ENCODE measurements at regions not wholly inside any gene's neighbourhood (a gene's known extent, or its start where the extent isn't known, plus 50 kb on each side); places are given as distances from the start of the nearest gene placed in this dataset.

- H2BK5ac ChIP-seq (ENCODE audit: low read depth, low read length, poor library complexity, severe bottlenecking) = no peak overlapping the region
- H3K36me3 ChIP-seq (ENCODE audit: control insufficient read depth, insufficient read depth, low read length) = no peaks in the 10 kb centered on the region
- H2BK15ac ChIP-seq (ENCODE audit: low read depth, low read length) = no peak overlapping the region
- no peak overlapping the region for H3K14ac ChIP-seq (replicated peaks; ENCODE audit: low read depth, low read length)
- H4K20me1 ChIP-seq (ENCODE audit: insufficient read depth, low read length) = no peaks in the 10 kb centered on the region
- ChIA-PET CTCF (no interaction called here), POLR2A (ENCODE audit: unreplicated experiment) (no interaction called here)
- H3K27me3 ChIP-seq (ENCODE audit: control insufficient read depth, insufficient read depth, low read length) = no peaks in the 10 kb centered on the region
- 44% methylated on average over 1 of the region's 7 CpGs; no CpG with 5 or more reads in 1 of the 2 experiments for WGBS, 2 experiments (ENCODE audit: extremely low coverage in 2 of 2, insufficient read length in 1 of 2)
- H3K79me1 ChIP-seq (ENCODE audit: low read depth in 1 of 2, low read length in 2 of 2) = no peaks in the 10 kb centered on the region
- no peak overlapping the region for H3K23ac ChIP-seq (ENCODE audit: low read depth, low read length)
- no peak overlapping the region for H3K4ac ChIP-seq (ENCODE audit: low read depth, low read length)
- no peak overlapping the region for H4K91ac ChIP-seq (ENCODE audit: insufficient read depth, low read depth, low read length)
- H2AFZ ChIP-seq (replicated peaks; ENCODE audit: low read length, poor library complexity) = no peak overlapping the region
- dilution Hi-C loops (cut with HindIII; ENCODE audit: low sequenced_read_pairs, unreplicated experiment) = no loop called here
- H4K8ac ChIP-seq (ENCODE audit: low read depth in 2 of 2, low read length in 2 of 2) = no peak overlapping the region
- ATAC-seq (ENCODE audit: low read depth) (no peak), DNase-seq (no peak)
- no peaks in the 10 kb centered on the region for H3K9me1 ChIP-seq (ENCODE audit: insufficient read depth, low read length)
- H3K27ac ChIP-seq (ENCODE audit: insufficient read depth, low read length) = no peak overlapping the region
- no peak overlapping the region for H3K18ac ChIP-seq (ENCODE audit: low read depth, low read length)
- H3K9me3 ChIP-seq (ENCODE audit: control insufficient read depth, insufficient read depth, low read length) = peaks cover 2% of the 10 kb centered on the region; the same call in 1 of the 2 replicates
- no peak overlapping the region for H2AK5ac ChIP-seq (ENCODE audit: low read depth, low read length)
- no peak overlapping the region for H3K4me2 ChIP-seq (ENCODE audit: low read depth, low read length)
- no peak overlapping the region for H2AK9ac ChIP-seq (replicated peaks; ENCODE audit: low read depth, low read length, poor library complexity)
- H3K4me3 ChIP-seq (ENCODE audit: insufficient read depth, low read depth, low read length) = no peak overlapping the region
- H2BK20ac ChIP-seq (ENCODE audit: low read depth, low read length) = no peak overlapping the region
- no peaks in the 10 kb centered on the region for H3K4me1 ChIP-seq (ENCODE audit: control insufficient read depth, insufficient read depth, low read length)
- TF ChIP-seq MAFK (IDR thresholded peaks at IDR 0.05; ENCODE audit: low read depth, low read length) (no peak), POLR2A (IDR thresholded peaks at IDR 0.05; ENCODE audit: low read depth, low read length) (no peak), NFE2L2 (IDR thresholded peaks at IDR 0.05; ENCODE audit: low read depth, low read length) (no peak), CEBPB (IDR thresholded peaks at IDR 0.05; ENCODE audit: low read depth, low read length) (no peak), CHD1 (IDR thresholded peaks at IDR 0.05; ENCODE audit: low read depth, low read length) (no peak)
- in situ Hi-C loops (cut with MboI; ENCODE audit: low sequenced_read_pairs) = no loop called here
- intact Hi-C loops (cut with micrococcal nuclease) = no loop called here
- BruUV-seq (replicated peaks) = no TSS peak
- H2BK120ac ChIP-seq (ENCODE audit: low read depth, low read length) = no peak overlapping the region
- H3K9ac ChIP-seq (ENCODE audit: low read depth, low read length) = no peak overlapping the region
- no peak overlapping the region for H3K56ac ChIP-seq (ENCODE audit: extremely low read depth, insufficient read depth, low read length)
- no peak overlapping the region for H4K5ac ChIP-seq (ENCODE audit: low read depth, low read length)
Observed at GRCh38 chr4:180430283-180430682, 1812.9 kb upstream of the TENM3 start.

Measured in IMR-90 (cell line).